NCI-H1930 (cell line): ENCODE measurements at regions not wholly inside any gene's neighbourhood (a gene's known extent, or its start where the extent isn't known, plus 50 kb on each side); places are given as distances from the start of the nearest gene placed in this dataset.
A peak's percentile ranks its signal among the peaks of the same experiment; 100 is the strongest.
"Not testable (repeated sequence)": the region's sequence is repeated elsewhere in the genome, so short reads cannot be mapped to it uniquely, and the experiment has no call there.

Experiments
- DNase-seq, 2 experiments: peaks; one replicate each; lab custom pipeline; 2025; lab: John Stamatoyannopoulos, UW

DNA sequence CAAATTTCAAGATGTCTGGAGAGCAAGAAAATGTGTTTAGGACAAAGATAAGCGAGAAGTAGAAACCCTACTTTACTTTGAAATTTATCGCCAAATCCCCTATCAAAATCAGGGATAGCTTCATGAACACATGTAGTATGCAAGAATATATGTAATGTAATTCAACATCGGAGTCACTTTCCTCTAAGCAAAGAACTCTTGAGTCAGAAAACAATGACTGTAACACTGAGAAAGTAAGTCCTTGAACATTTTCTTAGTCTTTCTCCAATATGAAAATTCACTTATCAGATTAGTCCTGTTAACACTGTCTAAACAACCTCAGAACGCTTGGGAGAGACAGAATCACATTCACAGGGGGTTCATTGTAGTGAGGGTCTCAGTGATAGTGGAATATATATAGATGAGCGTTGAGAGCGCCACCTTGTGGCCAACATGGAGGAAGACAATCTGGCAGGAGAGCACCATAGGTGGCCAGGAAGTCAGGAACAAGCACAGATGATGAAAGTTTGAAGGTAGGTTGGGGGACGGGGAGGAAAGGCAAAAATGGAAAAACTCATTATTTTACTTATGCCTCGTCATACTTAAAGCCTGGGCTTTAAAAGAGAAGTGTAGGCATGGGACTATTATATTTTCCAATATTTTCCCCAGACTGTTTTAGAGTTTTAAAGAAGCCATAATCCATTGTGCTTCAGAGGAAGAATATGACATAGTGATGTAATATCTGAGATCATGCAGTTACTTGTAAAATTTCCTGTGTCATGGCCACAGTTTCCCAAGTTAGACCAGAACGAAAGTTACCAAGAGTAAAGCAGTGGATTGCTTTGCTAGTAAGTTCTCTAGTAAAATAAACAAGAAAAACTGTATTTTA is 115.5 kb upstream of the GNAI1 start:
- peak; percentile 28 to 48 for DNase-seq

DNA sequence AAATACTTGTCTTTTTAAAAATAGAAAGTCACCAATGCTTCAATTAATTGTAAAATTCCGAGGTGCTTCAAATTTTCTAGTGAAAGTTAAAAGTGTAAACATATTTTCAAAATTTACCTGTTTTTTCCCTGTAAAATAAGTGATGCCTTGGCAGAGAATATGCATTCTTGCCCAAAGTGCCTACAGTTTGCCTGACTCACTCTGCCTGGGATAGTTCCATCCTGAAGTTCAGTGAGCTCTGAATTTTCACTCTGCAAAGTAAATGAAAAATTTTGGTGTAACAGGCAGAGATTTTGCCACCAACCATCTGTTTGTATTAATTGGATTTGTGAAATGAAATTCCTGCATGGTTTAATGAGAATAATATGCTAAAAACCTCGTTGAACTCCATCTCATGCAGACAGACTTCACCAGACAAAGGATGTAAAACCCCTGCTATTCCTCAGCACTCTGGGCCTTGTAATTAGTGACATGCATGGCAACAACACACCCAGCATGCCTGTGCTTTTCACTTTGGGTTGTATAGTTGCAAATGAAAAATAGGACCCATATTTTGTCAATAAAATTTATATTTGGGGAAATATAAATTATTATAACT is 117.4 kb upstream of the GNAI1 start:
- DNase-seq = no peak

DNA sequence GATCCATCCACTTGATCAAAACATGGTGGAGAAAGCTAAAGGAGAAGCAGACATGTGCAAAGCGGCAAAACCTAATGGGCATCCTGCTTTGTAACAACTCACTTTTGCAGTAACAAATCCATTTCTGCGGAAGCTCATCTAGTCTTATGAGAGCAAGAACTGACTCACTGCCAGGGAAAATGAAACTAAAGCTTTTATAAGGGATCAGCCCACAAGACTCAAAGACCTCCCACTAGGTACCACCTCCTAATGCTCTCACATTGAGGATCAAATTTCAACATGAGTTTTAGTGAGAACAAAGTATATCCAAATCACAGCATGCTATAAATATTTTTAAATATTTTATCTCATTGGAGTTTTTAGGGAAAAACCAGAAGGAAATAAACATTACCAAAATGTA is 120.1 kb upstream of the GNAI1 start:
- DNase-seq = no peak

DNA sequence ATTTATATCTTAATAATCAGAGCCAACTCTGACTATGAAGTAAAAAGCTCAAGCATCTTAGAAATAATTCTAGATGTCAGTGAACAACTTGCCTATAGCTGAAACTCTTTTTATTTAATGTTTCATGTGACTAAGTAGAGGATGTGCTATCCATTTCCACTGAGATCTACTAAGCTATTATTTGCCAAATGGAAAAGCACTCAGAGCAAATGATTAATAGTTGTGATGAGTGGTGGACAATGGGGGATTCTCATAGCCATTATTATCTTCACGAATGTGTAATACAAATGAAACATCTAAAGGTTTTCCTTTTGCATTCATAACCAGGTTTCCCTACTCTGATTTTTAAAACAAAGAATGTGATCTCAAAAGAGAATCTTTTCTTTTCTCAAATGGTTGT is 126.6 kb upstream of the GNAI1 start:
- DNase-seq = no peak

DNA sequence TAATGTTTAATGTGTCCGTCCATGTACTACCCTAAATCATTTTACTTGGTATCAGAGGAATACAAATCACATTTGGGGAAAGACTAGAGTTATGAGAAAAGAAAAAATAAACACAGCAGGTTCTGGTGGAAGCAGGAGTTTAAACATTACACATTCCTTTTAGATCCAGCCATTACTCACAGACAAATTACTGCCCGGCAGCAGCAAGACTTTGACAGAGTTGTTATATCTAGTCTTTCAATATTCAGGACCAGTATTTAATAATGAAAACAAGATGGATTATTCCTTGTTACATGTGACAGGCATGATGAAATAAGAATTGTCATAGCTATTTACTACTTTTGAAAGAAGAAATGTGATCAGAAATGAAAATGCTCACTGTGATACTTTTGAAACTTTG is 131.8 kb upstream of the GNAI1 start:
- DNase-seq = no peak

DNA sequence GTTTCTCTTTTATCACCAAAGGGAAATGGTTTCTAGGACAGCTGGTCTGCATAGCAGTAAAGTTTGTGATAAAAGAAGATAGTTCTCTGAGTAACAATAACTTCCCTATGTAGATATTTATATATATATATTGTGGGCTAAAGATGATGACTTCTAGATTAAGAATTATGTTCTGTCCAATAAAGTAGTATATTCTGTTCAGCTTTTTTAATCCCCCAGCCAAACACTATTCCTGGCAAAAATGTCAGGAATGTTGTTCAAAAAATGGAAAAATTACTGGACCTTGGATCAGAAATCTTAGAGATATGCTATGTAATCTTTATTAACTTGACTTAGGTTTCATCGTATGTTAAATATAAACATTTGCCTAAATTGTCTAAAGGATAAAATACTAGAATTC is 136.3 kb upstream of the GNAI1 start:
- DNase-seq = no peak

DNA sequence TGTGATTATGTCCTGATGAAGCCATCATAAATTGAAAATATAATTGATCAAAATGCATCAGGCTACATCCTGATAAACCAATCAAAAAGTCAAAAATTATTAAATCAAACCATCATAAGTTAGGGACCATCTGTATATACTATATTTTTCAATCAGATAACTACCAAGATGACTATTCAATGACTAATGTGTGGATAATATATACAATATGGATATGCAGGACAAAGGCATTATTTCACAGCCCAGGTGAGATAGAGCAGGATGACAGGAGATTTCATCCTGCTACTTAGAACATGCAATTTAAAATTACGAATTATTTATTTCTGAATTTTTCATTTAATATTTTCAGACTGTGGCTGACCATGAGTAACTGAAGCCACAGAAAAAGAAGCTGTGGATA is 137.3 kb upstream of the GNAI1 start:
- no peak for DNase-seq

DNA sequence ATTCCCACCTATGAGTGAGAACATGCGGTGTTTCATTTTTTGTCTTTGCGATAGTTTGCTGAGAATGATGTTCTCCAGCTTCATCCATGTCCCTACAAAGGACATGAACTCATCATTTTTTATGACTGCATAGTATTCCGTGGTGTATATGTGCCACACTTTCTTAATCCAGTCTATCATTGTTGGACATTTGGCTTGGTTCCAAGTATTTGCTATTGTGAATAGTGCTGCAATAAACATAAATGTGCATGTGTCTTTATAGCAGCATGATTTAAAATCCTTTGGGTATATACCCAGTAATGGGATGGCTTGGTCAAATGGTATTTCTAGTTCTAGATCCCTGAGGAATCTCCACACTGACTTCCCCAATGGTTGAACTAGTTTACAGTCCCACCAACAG is 138.9 kb upstream of the GNAI1 start:
- DNase-seq = not testable (repeated sequence)

DNA sequence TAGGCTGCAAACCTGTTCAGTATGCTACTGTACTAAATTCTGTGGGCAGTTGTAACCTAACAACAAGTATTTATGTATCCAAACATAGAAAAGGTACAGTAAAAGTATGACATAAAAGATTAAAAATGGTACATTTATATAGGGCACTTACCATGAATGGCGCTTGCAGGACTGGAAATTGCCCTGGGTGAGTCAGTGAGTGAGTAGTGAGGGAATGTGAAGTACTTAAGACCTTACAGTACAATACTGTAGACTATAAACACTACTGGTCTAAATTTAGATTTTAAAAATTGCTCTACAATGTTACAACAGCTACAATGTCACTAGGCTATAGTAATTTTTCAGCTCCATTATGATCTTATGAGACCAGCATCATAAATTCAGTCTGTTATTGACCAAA is 146.0 kb upstream of the GNAI1 start:
- DNase-seq = no peak

DNA sequence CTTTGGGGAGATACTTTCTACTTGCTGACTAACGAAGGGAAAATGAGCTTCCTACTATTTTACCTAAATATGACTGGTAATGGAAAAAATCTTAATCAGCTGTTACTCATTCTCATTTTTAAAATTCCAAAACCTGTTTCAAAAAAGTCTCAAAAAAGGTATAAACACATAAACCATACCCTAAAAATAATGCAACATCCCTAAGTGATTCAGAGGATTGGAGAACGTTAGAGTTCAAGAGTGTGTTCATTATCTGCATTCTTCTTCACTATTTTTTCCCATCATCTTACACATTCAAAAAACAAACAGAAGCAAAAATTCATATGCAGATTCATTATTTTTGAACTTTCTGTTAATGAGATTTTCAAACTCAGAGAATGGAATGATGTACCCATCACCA is 150.4 kb upstream of the GNAI1 start:
- no peak for DNase-seq

DNA sequence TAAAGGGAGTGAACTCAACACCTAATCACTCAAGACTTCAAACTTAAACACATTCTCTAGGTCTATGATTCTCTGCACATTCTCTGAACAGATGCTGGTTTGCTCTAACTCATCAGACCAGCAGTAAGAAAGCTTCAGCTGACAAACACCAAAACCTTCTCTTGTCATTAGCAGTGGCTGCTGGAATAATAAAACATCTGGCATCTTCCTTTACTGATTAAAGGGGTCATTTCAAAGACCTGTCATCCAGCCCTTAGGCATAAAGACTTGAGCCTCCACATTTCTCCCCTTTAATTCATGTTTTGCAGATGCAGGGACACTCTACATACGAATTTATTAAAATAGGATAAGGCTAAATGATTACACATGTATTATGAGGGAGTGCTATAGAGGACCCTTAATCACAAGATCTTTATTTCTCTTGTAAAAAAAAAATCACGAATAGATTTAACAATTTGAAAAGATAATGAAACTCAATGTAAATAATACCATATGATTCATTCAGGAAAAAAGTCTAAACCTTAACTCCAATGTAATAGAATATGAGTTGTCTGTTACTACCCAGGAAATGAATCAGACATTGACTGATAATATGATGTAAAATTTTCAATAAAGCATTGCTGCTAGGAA is 152.4 kb upstream of the GNAI1 start:
- DNase-seq = no peak

DNA sequence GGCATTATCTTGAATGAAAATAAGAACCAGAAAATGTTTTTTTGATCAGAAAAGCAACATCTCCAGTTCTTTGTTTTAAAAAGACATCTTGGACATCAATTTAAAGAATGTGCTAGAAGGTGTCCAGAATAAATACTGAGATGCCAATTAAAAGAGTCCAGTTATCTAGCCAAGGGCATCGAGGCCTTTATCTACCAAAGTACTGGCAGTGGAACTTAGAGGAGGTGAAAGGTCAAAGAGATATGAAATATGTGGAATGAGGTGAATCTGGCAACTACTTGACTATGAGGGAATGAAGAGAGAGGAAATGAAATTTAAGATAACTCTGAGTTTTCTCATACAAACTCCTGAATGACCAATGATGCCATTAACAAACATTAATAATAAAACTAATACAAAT is 154.3 kb upstream of the GNAI1 start:
- no peak for DNase-seq

DNA sequence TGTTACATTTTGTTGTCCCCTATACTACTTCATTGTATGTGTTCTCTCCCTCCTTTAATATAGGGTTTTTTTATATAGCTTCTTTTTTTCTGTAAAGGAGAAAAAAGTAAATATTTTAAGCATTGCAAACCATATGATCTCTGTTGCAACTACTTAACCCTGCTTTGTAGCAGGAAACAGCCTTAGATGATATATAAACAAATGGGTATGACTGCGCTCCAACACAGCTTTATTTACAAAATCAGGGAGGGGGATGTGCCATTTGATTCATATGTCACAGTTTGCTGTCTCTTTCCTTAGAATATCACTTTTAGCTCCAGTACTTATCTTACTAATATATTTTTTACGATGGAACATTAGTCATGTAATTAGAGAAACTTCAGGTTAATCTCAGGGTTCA is 155.2 kb upstream of the GNAI1 start:
- DNase-seq = no peak

DNA sequence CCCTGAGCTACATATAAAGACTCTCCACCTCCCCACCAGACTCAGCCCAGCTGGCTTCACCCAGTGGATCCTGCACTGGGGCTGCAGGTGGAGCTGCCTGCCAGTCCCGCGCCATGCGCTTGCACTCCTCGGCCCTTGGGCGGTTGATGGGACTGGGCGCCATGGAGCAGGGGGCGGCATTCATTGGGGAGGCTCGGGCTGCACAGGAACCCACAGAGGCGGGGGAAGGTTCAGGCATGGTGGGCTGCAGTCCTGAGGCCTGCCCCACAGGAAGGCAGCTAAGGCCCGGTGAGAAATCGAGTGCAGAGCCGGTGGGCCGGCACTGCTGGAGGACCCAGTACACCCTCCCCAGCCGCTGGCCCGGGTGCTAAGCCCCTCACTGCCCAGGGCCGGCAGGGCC is 157.2 kb upstream of the GNAI1 start:
- DNase-seq = no peak

DNA sequence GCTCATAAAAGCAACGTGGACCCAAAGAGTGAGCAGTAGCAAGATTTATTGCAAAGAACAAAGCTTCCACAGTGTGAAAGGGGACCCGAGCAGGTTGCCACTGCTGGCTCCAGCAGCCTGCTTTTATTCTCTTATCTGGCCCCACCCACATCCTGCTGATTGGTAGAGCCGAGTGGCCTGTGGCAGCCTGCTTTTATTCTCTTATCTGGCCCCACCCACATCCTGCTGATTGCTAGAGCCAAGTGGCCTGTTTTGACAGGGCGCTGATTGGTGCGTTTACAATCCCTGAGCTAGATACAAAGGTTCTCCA is 158.0 kb upstream of the GNAI1 start:
- DNase-seq = not testable (repeated sequence)

DNA sequence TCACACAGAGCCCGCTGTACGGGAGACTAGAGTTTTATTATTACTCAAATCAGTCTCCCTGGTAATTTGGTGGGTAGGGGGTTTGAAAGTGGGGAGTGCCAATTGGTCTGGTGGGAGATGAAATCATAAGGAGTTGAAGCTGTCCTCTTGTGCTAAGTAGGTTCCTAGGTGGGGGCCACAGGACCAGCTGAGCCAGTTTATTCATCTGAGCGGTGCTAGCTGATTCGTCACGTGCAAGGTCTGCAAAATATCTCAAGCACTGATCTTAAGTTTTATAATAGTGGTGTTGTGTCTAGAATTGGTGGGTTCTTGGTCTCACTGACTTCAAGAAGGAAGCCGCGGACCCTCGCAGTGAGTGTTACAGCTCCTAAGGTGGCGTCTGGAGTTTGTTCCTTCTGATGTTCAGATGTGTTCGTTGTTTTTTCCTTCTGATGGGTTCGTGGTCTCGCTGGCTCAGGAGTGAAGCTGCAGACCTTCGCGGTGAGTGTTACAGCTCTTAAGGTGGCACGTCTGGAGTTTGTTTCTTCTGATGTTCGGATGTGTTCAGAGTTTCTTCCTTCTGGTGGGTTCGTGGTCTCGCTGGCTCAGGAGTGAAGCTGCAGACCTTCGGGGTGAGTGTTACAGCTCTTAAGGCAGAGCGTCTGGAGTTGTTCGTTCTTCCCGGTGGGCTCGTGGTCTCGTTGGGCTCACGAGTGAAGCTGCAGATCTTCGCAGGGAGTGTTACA is 158.5 kb upstream of the GNAI1 start:
- not testable (repeated sequence) for DNase-seq

DNA sequence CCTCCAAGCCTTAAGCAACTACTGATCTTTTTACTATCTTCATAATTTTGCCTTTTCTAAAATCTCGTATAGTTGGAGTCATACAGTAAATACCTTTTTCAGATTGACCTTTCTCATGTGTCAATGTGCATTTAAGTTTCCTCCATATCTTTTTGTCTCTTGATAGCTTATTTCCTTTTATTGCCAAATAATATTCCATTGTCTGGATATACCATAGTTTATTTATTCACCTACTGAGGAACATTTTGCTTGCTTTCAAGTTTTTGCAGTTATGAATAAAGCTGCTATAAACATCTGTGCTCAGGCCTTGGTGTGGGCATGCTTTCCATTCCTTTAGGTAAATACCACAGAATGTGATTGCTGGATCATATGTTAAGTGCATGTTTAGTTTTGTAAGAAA is 161.2 kb upstream of the GNAI1 start:
- no peak for DNase-seq

DNA sequence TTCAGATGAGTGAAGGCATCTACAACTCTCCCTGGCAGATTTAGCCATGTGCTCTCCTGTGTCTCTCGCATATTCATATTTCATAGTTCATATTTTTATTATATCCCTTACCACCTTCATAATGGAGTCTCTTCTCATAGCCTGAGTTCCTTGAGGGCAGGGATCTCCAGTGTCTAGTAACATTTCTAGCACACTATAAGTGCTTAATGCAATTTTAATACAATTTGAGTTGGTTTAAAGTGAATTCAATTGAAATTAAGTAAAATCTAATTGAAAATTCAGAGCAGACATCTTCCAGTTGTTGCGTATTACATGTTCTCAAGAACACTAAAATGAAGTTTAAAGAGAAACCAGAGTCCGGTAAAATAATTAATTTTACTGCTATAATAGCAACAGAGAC is 163.6 kb upstream of the GNAI1 start:
- DNase-seq = no peak

DNA sequence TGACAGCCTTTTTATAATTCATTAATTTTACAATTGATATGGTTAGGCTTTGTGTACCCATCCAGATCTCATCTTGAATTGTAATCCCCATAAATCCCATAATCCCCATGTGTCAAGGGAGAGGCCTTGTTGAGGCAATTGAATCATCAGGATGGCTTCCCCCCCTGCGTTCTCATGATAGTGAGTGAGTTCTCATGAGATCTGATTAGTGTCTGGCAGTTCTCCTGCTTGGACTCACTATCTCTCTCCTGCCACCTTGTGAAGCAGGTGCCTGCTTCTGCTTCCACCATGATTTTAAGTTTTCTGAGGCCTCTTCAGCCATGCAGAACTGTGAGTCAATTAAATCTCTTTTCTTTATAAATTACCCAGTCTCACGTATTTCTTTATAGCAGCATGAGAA is 165.7 kb upstream of the GNAI1 start:
- no peak for DNase-seq

DNA sequence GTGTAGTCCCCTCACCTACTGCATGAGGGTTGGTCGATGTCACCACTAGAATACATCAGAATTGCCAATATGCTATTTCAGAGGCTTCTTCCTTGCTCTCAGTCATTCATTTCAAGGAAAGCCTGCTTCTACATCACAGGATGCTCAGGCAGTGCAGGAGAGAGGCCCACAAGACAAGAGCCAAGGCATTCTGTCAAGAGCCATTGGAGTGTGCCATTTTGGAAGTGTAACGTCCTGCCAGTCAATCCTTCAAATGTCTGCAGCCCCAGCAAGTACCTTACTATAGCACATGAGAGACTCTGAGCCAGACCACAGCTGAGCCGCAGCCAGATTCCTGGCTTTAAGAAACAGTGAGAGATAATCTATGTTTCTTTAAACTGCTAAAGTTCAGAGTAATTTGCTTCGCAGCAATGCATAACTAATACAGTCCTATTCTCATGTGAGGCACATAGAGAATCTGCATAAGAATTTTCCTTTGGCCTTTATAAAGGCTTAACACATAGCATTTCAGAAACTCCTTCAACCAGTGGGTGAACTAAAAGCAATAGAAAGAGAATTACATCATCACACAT is 166.5 kb upstream of the GNAI1 start:
- DNase-seq = no peak

DNA sequence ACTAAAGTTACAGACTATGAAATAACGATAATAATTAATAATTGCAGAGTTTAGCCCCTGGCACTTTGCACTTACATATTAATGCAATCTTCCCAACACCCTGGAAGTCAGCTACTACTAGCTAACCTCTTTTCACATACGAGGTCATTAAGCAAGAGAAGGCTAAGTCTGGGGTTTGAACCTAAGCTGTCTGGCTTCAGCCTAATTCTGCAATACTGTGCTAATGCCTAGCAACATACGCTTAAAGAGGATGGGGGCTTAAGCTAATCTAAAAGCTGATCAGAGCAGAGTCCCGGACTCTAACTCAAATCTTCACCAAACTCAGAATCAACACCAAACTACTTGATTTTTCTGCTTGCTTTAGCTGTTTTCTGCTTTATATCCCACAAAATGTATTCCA is 168.7 kb upstream of the GNAI1 start:
- no peak for DNase-seq

DNA sequence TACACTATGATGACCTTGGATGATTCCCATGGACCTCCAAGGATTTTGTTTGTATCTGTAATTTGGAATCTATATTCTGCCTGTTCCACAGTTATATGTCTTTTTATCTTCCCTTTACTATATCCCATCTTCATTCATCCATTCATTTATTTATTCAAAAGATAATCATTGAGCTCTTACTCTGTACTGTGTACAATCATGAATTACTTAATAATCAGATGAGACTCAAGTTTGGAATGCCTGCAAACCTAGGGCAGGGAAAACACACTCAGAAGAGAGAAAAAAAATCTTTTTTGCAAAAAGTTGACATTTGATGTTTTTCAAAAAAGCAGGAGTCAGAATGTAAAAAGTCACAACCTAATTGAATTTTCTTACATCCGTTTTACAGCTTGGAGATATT is 170.2 kb upstream of the GNAI1 start:
- no peak for DNase-seq

DNA sequence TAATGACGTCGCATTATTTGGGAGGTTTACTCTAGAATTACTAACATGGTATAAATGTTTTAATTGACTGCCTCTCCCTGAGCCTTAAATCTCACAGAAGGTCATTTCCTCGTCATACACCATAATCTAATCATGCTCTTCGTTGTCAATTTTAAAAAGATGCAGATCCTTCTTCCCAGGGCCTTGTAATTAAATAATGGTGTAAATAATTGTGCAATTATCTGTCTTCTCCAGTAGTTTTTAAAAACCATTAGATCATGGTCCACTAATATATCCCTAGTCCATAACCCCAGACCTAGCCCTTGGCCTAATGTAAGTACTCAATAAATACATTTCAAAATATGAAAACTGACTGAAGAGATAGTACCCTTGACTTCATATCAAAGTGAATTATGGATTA is 181.5 kb upstream of the GNAI1 start:
- DNase-seq = no peak
